Natural killer cell (primary cell): ENCODE measurements at regions not wholly inside any gene's neighbourhood (a gene's known extent, or its start where the extent isn't known, plus 50 kb on each side); places are given as distances from the start of the nearest gene placed in this dataset.
"Not testable (repeated sequence)": the region's sequence is repeated elsewhere in the genome, so short reads cannot be mapped to it uniquely, and the experiment has no call there.

Experiments
- ATAC-seq, 3 donors: fragments of 150-1000 bp in 2 of 3; fragments of 200-7000 bp in 1 of 3; cut with Tn5 transposase; 1 replicate in 1 of 3; 2 replicates in 2 of 3; pipeline ENCODE4 v1.10.0; 2021; ENCODE audit warnings: mild to moderate bottlenecking in 2 of 3, moderate library complexity in 2 of 3
- DNase-seq, 2 donors: peaks; one replicate each; pipeline versions ENCODE4 v3.0.0 to v3.0.0-alpha.2; 2013 to 2021; ENCODE audit warnings: mixed read lengths in 1 of 2
- H3K27ac ChIP-seq: one replicate; pipeline ENCODE4 v1.5.1; 2013; ENCODE audit warnings: mild to moderate bottlenecking, low read length
- H3K27me3 ChIP-seq: one replicate; pipeline ENCODE4 v1.6.1; 2013; ENCODE audit warnings: low read length; ENCODE audit not compliant: control insufficient read depth, insufficient read depth
- H3K36me3 ChIP-seq: one replicate; pipeline ENCODE4 v1.6.1; 2013; ENCODE audit warnings: low read length; ENCODE audit not compliant: control insufficient read depth, insufficient read depth
- H3K4me1 ChIP-seq: one replicate; pipeline ENCODE4 v1.6.1; 2013; ENCODE audit warnings: low read length; ENCODE audit not compliant: control insufficient read depth, insufficient read depth
- H3K4me3 ChIP-seq: one replicate; pipeline ENCODE4 v1.5.1; 2013; ENCODE audit warnings: low read length
- H3K9me3 ChIP-seq: one replicate; pipeline ENCODE4 v1.6.1; 2013; ENCODE audit warnings: low read length; ENCODE audit not compliant: control insufficient read depth, insufficient read depth
- H3K27ac Mint-ChIP-seq, 2 donors: one replicate each; pipeline ENCODE4 v1.8.0; 2022; ENCODE audit warnings: mild to moderate bottlenecking in 2 of 2, mixed read lengths in 2 of 2, moderate library complexity in 1 of 2
- H3K27me3 Mint-ChIP-seq, 2 donors: one replicate each; pipeline ENCODE4 v1.8.0; 2022; ENCODE audit warnings: low read depth in 2 of 2, mixed read lengths in 2 of 2
- H3K36me3 Mint-ChIP-seq: one replicate; pipeline ENCODE4 v1.8.0; 2022; ENCODE audit warnings: mixed read lengths
- H3K4me1 Mint-ChIP-seq, 2 donors: one replicate each; pipeline ENCODE4 v1.8.0; 2022; ENCODE audit warnings: mixed read lengths in 2 of 2
- H3K4me3 Mint-ChIP-seq: one replicate; pipeline ENCODE4 v1.8.0; 2022; ENCODE audit warnings: mild to moderate bottlenecking, moderate library complexity, mixed read lengths
- H3K9me3 Mint-ChIP-seq, 2 donors: one replicate each; pipeline ENCODE4 v1.8.0; 2022; ENCODE audit warnings: mixed read lengths in 2 of 2
- WGBS: methylation state at CpG from one replicate; pipeline ENCODE4 v1.1.7; 2013; ENCODE audit warnings: missing lambda C conversion rate; ENCODE audit not compliant: insufficient coverage; 5-methylcytosine and 5-hydroxymethylcytosine counted together
- intact Hi-C: fragments of 100-400 bp; cut with micrococcal nuclease; formaldehyde crosslinking; loops from one replicate; pipeline ENCODE4 v1.14.2; 2022
- TF ChIP-seq, protein P1 (sequence below): fragments of 200-600 bp; IDR thresholded peaks from one replicate; pipeline ENCODE4 v1.8.0; 2022; ENCODE audit warnings: antibody characterized with exemption

GRCh38 chr20:51171141-51171540 lies 148.2 kb upstream of the KCNG1 start:
- no peak overlapping the region for H3K27ac Mint-ChIP-seq
- peaks cover 18 to 26% of the 10 kb centered on the region in 2 donors for H3K27me3 Mint-ChIP-seq
- WGBS, result 96% methylated on average over 2 of the region's 2 CpGs

GRCh38 chr20:51169813-51170212 lies 146.9 kb upstream of the KCNG1 start:
- DNase-seq (no peak), ATAC-seq (no peak)
- Histone ChIP-seq H3K27me3 (no peaks in the 10 kb centered on the region), H3K27ac (no peak overlapping the region), H3K9me3 (no peaks in the 10 kb centered on the region), H3K4me1 (no peaks in the 10 kb centered on the region), H3K4me3 (no peak overlapping the region), H3K36me3 (no peaks in the 10 kb centered on the region)
- 95% methylated on average over 2 of the region's 3 CpGs for WGBS
- intact Hi-C loops, result no loop called here
- TF ChIP-seq, protein P1, sequence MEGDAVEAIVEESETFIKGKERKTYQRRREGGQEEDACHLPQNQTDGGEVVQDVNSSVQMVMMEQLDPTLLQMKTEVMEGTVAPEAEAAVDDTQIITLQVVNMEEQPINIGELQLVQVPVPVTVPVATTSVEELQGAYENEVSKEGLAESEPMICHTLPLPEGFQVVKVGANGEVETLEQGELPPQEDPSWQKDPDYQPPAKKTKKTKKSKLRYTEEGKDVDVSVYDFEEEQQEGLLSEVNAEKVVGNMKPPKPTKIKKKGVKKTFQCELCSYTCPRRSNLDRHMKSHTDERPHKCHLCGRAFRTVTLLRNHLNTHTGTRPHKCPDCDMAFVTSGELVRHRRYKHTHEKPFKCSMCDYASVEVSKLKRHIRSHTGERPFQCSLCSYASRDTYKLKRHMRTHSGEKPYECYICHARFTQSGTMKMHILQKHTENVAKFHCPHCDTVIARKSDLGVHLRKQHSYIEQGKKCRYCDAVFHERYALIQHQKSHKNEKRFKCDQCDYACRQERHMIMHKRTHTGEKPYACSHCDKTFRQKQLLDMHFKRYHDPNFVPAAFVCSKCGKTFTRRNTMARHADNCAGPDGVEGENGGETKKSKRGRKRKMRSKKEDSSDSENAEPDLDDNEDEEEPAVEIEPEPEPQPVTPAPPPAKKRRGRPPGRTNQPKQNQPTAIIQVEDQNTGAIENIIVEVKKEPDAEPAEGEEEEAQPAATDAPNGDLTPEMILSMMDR, result no peak
- Mint-ChIP-seq H3K36me3 (no peaks in the 10 kb centered on the region), H3K27ac (no peak overlapping the region), H3K4me1 (no peaks in the 10 kb centered on the region), H3K27me3 (peaks cover 18 to 20% of the 10 kb centered on the region in 2 donors), H3K9me3 (no peaks in the 10 kb centered on the region), H3K4me3 (no peak overlapping the region)

More at GRCh38 chr20:51171141-51171540, 148.2 kb upstream of the KCNG1 start:
- Mint-ChIP-seq H3K4me1 (no peaks in the 10 kb centered on the region), H3K36me3 (no peaks in the 10 kb centered on the region), H3K4me3 (no peak overlapping the region), H3K9me3 (no peaks in the 10 kb centered on the region)
- DNase-seq (no peak), ATAC-seq (no peak)
- intact Hi-C loops, result no loop called here
- no peaks in the 10 kb centered on the region for H3K4me1 ChIP-seq
- no peak overlapping the region for H3K4me3 ChIP-seq
- H3K27me3 ChIP-seq, result no peaks in the 10 kb centered on the region
- H3K36me3 ChIP-seq, result no peaks in the 10 kb centered on the region
- H3K27ac ChIP-seq, result no peak overlapping the region
- H3K9me3 ChIP-seq, result no peaks in the 10 kb centered on the region
- TF ChIP-seq, protein P1, result no peak

DNA sequence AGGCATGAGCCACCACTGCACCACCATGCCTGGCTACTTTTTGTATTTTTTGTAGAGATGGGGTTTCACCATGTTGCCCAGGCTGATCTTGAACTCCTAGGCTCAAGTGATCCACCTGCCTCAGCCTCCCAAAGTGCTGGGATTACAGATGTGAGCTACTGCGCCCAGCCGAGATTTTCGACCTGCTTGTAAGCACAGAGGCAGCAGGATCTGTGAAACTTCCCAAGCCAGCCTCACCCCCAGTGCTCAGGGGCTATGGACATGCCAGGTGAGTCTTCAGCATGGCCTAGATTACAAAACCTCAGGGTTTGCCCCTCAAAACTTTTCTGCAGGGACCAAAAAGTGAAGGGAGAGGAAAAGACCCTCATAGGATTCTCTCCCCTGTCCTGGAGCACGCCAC lies 145.0 kb upstream of the KCNG1 start:
- H3K4me1 ChIP-seq, H3K9me3 Mint-ChIP-seq, intact Hi-C loops, H3K4me1 Mint-ChIP-seq, H3K27ac ChIP-seq, DNase-seq, H3K27ac Mint-ChIP-seq, ATAC-seq, H3K36me3 ChIP-seq, H3K9me3 ChIP-seq, H3K27me3 ChIP-seq, H3K4me3 Mint-ChIP-seq, H3K4me3 ChIP-seq, H3K36me3 Mint-ChIP-seq: not testable (repeated sequence)
- 83% methylated on average over 4 of the region's 4 CpGs for WGBS
- H3K27me3 Mint-ChIP-seq, result peaks cover 15 to 18% of the 10 kb centered on the region in 2 donors

GRCh38 chr20:51166489-51166888 lies 143.6 kb upstream of the KCNG1 start:
- no peak overlapping the region for H3K27ac Mint-ChIP-seq
- no peaks in the 10 kb centered on the region for H3K36me3 Mint-ChIP-seq
- H3K4me3 Mint-ChIP-seq, result no peak overlapping the region

More at GRCh38 chr20:51166489-51166888, 143.6 kb upstream of the KCNG1 start:
- no peaks in the 10 kb centered on the region for H3K4me1 ChIP-seq
- Mint-ChIP-seq H3K4me1 (no peaks in the 10 kb centered on the region), H3K9me3 (no peaks in the 10 kb centered on the region), H3K27me3 (peaks cover 13 to 18% of the 10 kb centered on the region in 2 donors)
- H3K27ac ChIP-seq, result no peak overlapping the region
- no peaks in the 10 kb centered on the region for H3K27me3 ChIP-seq
- H3K36me3 ChIP-seq, result no peaks in the 10 kb centered on the region
- WGBS, result 61% methylated on average over 3 of the region's 3 CpGs
- no peak overlapping the region for H3K4me3 ChIP-seq
- no peaks in the 10 kb centered on the region for H3K9me3 ChIP-seq
- intact Hi-C loops, result no loop called here
- TF ChIP-seq, protein P1, result no peak
- DNase-seq (no peak), ATAC-seq (no peak)
